PFSK-1 (cell line): ENCODE measurements at regions not wholly inside any gene's neighbourhood (a gene's known extent, or its start where the extent isn't known, plus 50 kb on each side); places are given as distances from the start of the nearest gene placed in this dataset.

ENCODE experiments used
- FOXP2 ChIP-seq: optimal IDR thresholded peaks from 2 replicates; pipeline ENCODE3; 2011; ENCODE audit warnings: borderline replicate concordance, control low read depth, inconsistent platforms; ENCODE audit not compliant: insufficient read depth; ENCODE audit errors: extremely low read length, extremely low read depth
- POLR2AphosphoS5 ChIP-seq: IDR thresholded peaks from 2 replicates; pipeline ENCODE4 v1.6.1; 2012; ENCODE audit warnings: low read depth, mild to moderate bottlenecking, control low read depth, low read length, moderate library complexity
- REST ChIP-seq, 2 experiments: IDR thresholded peaks; 2 replicates each; pipeline versions ENCODE4 v1.6.1 to v1.8.0; 2011 to 2012; ENCODE audit warnings: low read depth in 2 of 2, low read length in 2 of 2, control low read depth in 1 of 2, inconsistent platforms in 1 of 2, mild to moderate bottlenecking in 1 of 2, moderate library complexity in 1 of 2; ENCODE audit not compliant: insufficient read depth in 1 of 2
- SIN3A ChIP-seq: IDR thresholded peaks from 2 replicates; pipeline ENCODE4 v1.6.1; 2012; ENCODE audit warnings: mild to moderate bottlenecking, low read length, moderate library complexity, borderline replicate concordance; ENCODE audit not compliant: insufficient read depth
- TAF1 ChIP-seq: IDR thresholded peaks from 2 replicates; pipeline ENCODE4 v1.6.1; 2012; ENCODE audit warnings: low read length, control low read depth, borderline replicate concordance; ENCODE audit not compliant: insufficient read depth

GRCh38 chr2:134021830-134022524, 231.9 kb upstream of the MGAT5 start:
- TF ChIP-seq SIN3A: no peak
- TF ChIP-seq TAF1: no peak
- no peak for TF ChIP-seq REST (IDR thresholded peaks at IDR 0.05; ENCODE audit: insufficient read depth in 1 of 2, low read depth in 2 of 2, low read length in 2 of 2)
- no peak for TF ChIP-seq FOXP2
- TF ChIP-seq POLR2AphosphoS5: no peak

GRCh38 chr2:134023854-134024253, 230.0 kb upstream of the MGAT5 start:
- TF ChIP-seq FOXP2: no peak
- TF ChIP-seq POLR2AphosphoS5: no peak
- TF ChIP-seq SIN3A: no peak
- TF ChIP-seq REST (IDR thresholded peaks at IDR 0.05; ENCODE audit: insufficient read depth in 1 of 2, low read depth in 2 of 2, low read length in 2 of 2): no peak
- no peak for TF ChIP-seq TAF1

GRCh38 chr2:134027980-134028379, 225.9 kb upstream of the MGAT5 start:
- TF ChIP-seq TAF1 (no peak), FOXP2 (no peak), SIN3A (no peak), REST (IDR thresholded peaks at IDR 0.05; ENCODE audit: insufficient read depth in 1 of 2, low read depth in 2 of 2, low read length in 2 of 2) (no peak), POLR2AphosphoS5 (no peak)

- TF ChIP-seq REST (IDR thresholded peaks at IDR 0.05; ENCODE audit: insufficient read depth in 1 of 2, low read depth in 2 of 2, low read length in 2 of 2): no peak
- TF ChIP-seq TAF1: no peak
Observed at GRCh38 chr2:134029418-134029817, 224.5 kb upstream of the MGAT5 start.

GRCh38 chr2:134031539-134031938, 222.3 kb upstream of the MGAT5 start:
- no peak for TF ChIP-seq REST (IDR thresholded peaks at IDR 0.05; ENCODE audit: insufficient read depth in 1 of 2, low read depth in 2 of 2, low read length in 2 of 2)
- no peak for TF ChIP-seq SIN3A
- TF ChIP-seq TAF1: no peak
- TF ChIP-seq POLR2AphosphoS5: no peak
- TF ChIP-seq FOXP2: no peak
